Hippocampal formation (tissue), 2 donors: ENCODE measurements at regions not wholly inside any gene's neighbourhood (a gene's known extent, or its start where the extent isn't known, plus 50 kb on each side); places are given as distances from the start of the nearest gene placed in this dataset.
A peak's percentile ranks its signal among the peaks of the same experiment; 100 is the strongest.

Experiments used
- DNase-seq, 2 donors: peaks; one replicate each; lab custom pipeline; 2025; lab: John Stamatoyannopoulos, UW

GRCh38 chr11:95585069-95585751 lies 204.4 kb downstream of the FAM76B start:
- DNase-seq = no peak

- DNase-seq = no peak
Observed at GRCh38 chr11:95584589-95584988, 205.0 kb downstream of the FAM76B start.

GRCh38 chr11:95584180-95584579 lies 205.4 kb downstream of the FAM76B start:
- no peak for DNase-seq

GRCh38 chr11:95577716-95578460 lies 211.7 kb downstream of the FAM76B start:
- DNase-seq = no peak

GRCh38 chr11:95576146-95576845 lies 213.3 kb downstream of the FAM76B start:
- DNase-seq = no peak

- no peak for DNase-seq
Observed at GRCh38 chr11:95575517-95575916, 214.1 kb downstream of the FAM76B start.

GRCh38 chr11:95571718-95572260 lies 217.8 kb downstream of the FAM76B start:
- no peak for DNase-seq

- DNase-seq = peak; percentile 16 to 28
Observed at GRCh38 chr11:95570845-95571244, 218.7 kb downstream of the FAM76B start.

GRCh38 chr11:95569207-95569606 lies 220.4 kb downstream of the FAM76B start:
- DNase-seq = no peak

- DNase-seq = no peak
Observed at GRCh38 chr11:95568281-95568680, 221.3 kb downstream of the FAM76B start.

GRCh38 chr11:95567685-95568084 lies 221.9 kb downstream of the FAM76B start:
- no peak for DNase-seq

GRCh38 chr11:95566211-95566610 lies 223.4 kb downstream of the FAM76B start:
- no peak for DNase-seq

GRCh38 chr11:95565724-95566141 lies 223.8 kb downstream of the FAM76B start:
- DNase-seq = no peak

GRCh38 chr11:95563859-95564258 lies 225.7 kb downstream of the FAM76B start:
- no peak for DNase-seq

- no peak for DNase-seq
Observed at GRCh38 chr11:95563173-95563572, 226.4 kb downstream of the FAM76B start.

GRCh38 chr11:95562196-95562921 lies 227.2 kb downstream of the FAM76B start:
- no peak for DNase-seq

- DNase-seq = no peak
Observed at GRCh38 chr11:95559899-95560298, 229.7 kb downstream of the FAM76B start.

GRCh38 chr11:95557376-95557775 lies 232.2 kb downstream of the FAM76B start:
- DNase-seq = no peak

GRCh38 chr11:95556342-95557163 lies 233.0 kb downstream of the FAM76B start:
- peak in 1 of 2 donors; percentile 17 for DNase-seq

GRCh38 chr11:95556011-95556341 lies 233.6 kb downstream of the FAM76B start:
- no peak for DNase-seq

- DNase-seq = no peak
Observed at GRCh38 chr11:95554911-95555310, 234.7 kb downstream of the FAM76B start.
